IMR-90 (cell line): ENCODE measurements at regions not wholly inside any gene's neighbourhood (a gene's known extent, or its start where the extent isn't known, plus 50 kb on each side); places are given as distances from the start of the nearest gene placed in this dataset.

ENCODE experiments used
- ATAC-seq: fragments of 200-7000 bp; cut with Tn5 transposase; 2 replicates; pipeline ENCODE4 v1.9.1; 2020; ENCODE audit warnings: low read depth, mild to moderate bottlenecking, moderate library complexity
- BruUV-seq: library from RNA; stranded (reverse); fragments of 400-500 nt; replicated peaks from 2 replicates; lab custom pipeline; 2021; lab: Mats Ljungman, UMichigan
- CTCF ChIA-PET: fragments of 300-600 bp; formaldehyde crosslinking; extraction: SDS; loops from one replicate; lab custom pipeline; 2021; ENCODE audit warnings: antibody characterized with exemption; lab: Yijun Ruan, JAX
- POLR2A ChIA-PET: fragments of 300-600 bp; sonication (Branson Sonifier 250); formaldehyde crosslinking; loops from one replicate; lab custom pipeline; 2022; ENCODE audit warnings: antibody characterized with exemption; ENCODE audit not compliant: unreplicated experiment; lab: Charles Lee
- DNase-seq: peaks from one replicate; pipeline ENCODE4 v3.0.0; 2013
- H2AFZ ChIP-seq: replicated peaks from 2 replicates; pipeline ENCODE3; 2013; ENCODE audit warnings: low read length, mild to moderate bottlenecking; ENCODE audit not compliant: poor library complexity
- H2AK5ac ChIP-seq: 2 replicates; pipeline ENCODE4 v1.6.1; 2013; ENCODE audit warnings: low read depth, low read length, inconsistent platforms
- H2AK9ac ChIP-seq: replicated peaks from 2 replicates; pipeline ENCODE3; 2013; ENCODE audit warnings: mild to moderate bottlenecking, low read depth, low read length, moderate library complexity; ENCODE audit not compliant: poor library complexity
- H2BK120ac ChIP-seq: 2 replicates; pipeline ENCODE4 v1.6.1; 2013; ENCODE audit warnings: low read depth, low read length, inconsistent platforms
- H2BK15ac ChIP-seq: 3 replicates; pipeline ENCODE4 v1.6.1; 2013; ENCODE audit warnings: low read depth, low read length, inconsistent platforms
- H2BK20ac ChIP-seq: 2 replicates; pipeline ENCODE4 v1.6.1; 2013; ENCODE audit warnings: low read depth, mild to moderate bottlenecking, inconsistent platforms, low read length, moderate library complexity
- H2BK5ac ChIP-seq: 2 replicates; pipeline ENCODE4 v1.6.1; 2013; ENCODE audit warnings: mild to moderate bottlenecking, low read depth, low read length, inconsistent platforms; ENCODE audit not compliant: poor library complexity, severe bottlenecking
- H3K14ac ChIP-seq: replicated peaks from 2 replicates; pipeline ENCODE4 v1.6.1; 2013; ENCODE audit warnings: low read depth, low read length, inconsistent platforms
- H3K18ac ChIP-seq: 2 replicates; pipeline ENCODE4 v1.6.1; 2013; ENCODE audit warnings: low read depth, low read length, control low read depth
- H3K23ac ChIP-seq: 2 replicates; pipeline ENCODE4 v1.6.1; 2013; ENCODE audit warnings: low read depth, low read length, inconsistent platforms
- H3K27ac ChIP-seq: 2 replicates; pipeline ENCODE4 v1.5.1; 2013; ENCODE audit warnings: mild to moderate bottlenecking, control low read depth, low read length; ENCODE audit not compliant: insufficient read depth
- H3K27me3 ChIP-seq: 2 replicates; pipeline ENCODE4 v1.6.1; 2013; ENCODE audit warnings: low read length; ENCODE audit not compliant: control insufficient read depth, insufficient read depth
- H3K36me3 ChIP-seq: 2 replicates; pipeline ENCODE4 v1.6.1; 2013; ENCODE audit warnings: low read length, mixed read lengths; ENCODE audit not compliant: control insufficient read depth, insufficient read depth
- H3K4ac ChIP-seq: 2 replicates; pipeline ENCODE4 v1.6.1; 2013; ENCODE audit warnings: low read depth, low read length, inconsistent platforms
- H3K4me1 ChIP-seq: 2 replicates; pipeline ENCODE4 v1.6.1; 2013; ENCODE audit warnings: low read length, mixed read lengths; ENCODE audit not compliant: control insufficient read depth, insufficient read depth
- H3K4me2 ChIP-seq: 2 replicates; pipeline ENCODE4 v1.6.1; 2013; ENCODE audit warnings: low read depth, mild to moderate bottlenecking, control low read depth, low read length, moderate library complexity
- H3K4me3 ChIP-seq: 2 replicates; pipeline ENCODE4 v1.5.1; 2013; ENCODE audit warnings: low read depth, mild to moderate bottlenecking, control low read depth, low read length, moderate library complexity; ENCODE audit not compliant: insufficient read depth
- H3K56ac ChIP-seq: 2 replicates; pipeline ENCODE4 v1.6.1; 2013; ENCODE audit warnings: low read length, inconsistent platforms; ENCODE audit not compliant: insufficient read depth; ENCODE audit errors: extremely low read depth
- H3K79me1 ChIP-seq, 2 experiments: 2 replicates each; pipeline ENCODE4 v1.6.1; 2013; ENCODE audit warnings: low read length in 2 of 2, inconsistent platforms in 1 of 2, low read depth in 1 of 2
- H3K9ac ChIP-seq: 2 replicates; pipeline ENCODE4 v1.6.1; 2013; ENCODE audit warnings: low read depth, low read length, control low read depth
- H3K9me1 ChIP-seq: 2 replicates; pipeline ENCODE4 v1.6.1; 2013; ENCODE audit warnings: low read length, inconsistent platforms; ENCODE audit not compliant: insufficient read depth
- H3K9me3 ChIP-seq: 2 replicates; pipeline ENCODE4 v1.6.1; 2013; ENCODE audit warnings: low read length; ENCODE audit not compliant: control insufficient read depth, insufficient read depth
- H4K20me1 ChIP-seq: 2 replicates; pipeline ENCODE4 v1.6.1; 2013; ENCODE audit warnings: low read length, inconsistent platforms; ENCODE audit not compliant: insufficient read depth
- H4K5ac ChIP-seq: 2 replicates; pipeline ENCODE4 v1.6.1; 2013; ENCODE audit warnings: mild to moderate bottlenecking, low read depth, low read length, control low read depth
- H4K8ac ChIP-seq, 2 experiments: 2 replicates each; pipeline ENCODE4 v1.6.1; 2013; ENCODE audit warnings: low read depth in 2 of 2, low read length in 2 of 2, control low read depth in 1 of 2, inconsistent platforms in 1 of 2
- H4K91ac ChIP-seq: 2 replicates; pipeline ENCODE4 v1.6.1; 2013; ENCODE audit warnings: low read depth, low read length, inconsistent platforms; ENCODE audit not compliant: insufficient read depth
- BHLHE40 ChIP-seq: fragments of 150-350 bp; IDR thresholded peaks from 2 replicates; pipeline ENCODE4 v1.6.1; 2016; ENCODE audit warnings: mild to moderate bottlenecking, low read depth, low read length
- CEBPB ChIP-seq: IDR thresholded peaks from 2 replicates; pipeline ENCODE4 v1.6.1; 2012; ENCODE audit warnings: low read depth, low read length, improper control_type of control experiment
- CTCF ChIP-seq: conservative IDR thresholded peaks from 2 replicates; pipeline ENCODE4 v1.5.1; 2012; ENCODE audit warnings: mild to moderate bottlenecking, low read depth, low read length, improper control_type of control experiment
- ELK1 ChIP-seq: fragments of 150-350 bp; IDR thresholded peaks from 2 replicates; pipeline ENCODE4 v1.6.1; 2016; ENCODE audit warnings: low read depth, mild to moderate bottlenecking, low read length, moderate library complexity, borderline replicate concordance
- MAFK ChIP-seq: IDR thresholded peaks from 2 replicates; pipeline ENCODE4 v1.6.1; 2012; ENCODE audit warnings: low read depth, low read length, improper control_type of control experiment
- MAZ ChIP-seq: IDR thresholded peaks from 2 replicates; pipeline ENCODE4 v1.6.1; 2012; ENCODE audit warnings: low read depth, mild to moderate bottlenecking, low read length, improper control_type of control experiment, moderate library complexity, borderline replicate concordance
- MXI1 ChIP-seq: IDR thresholded peaks from 2 replicates; pipeline ENCODE4 v1.6.1; 2012; ENCODE audit warnings: low read depth, mild to moderate bottlenecking, low read length, moderate library complexity, borderline replicate concordance
- NFE2L2 ChIP-seq: fragments of 150-350 bp; IDR thresholded peaks from 2 replicates; pipeline ENCODE4 v1.6.1; 2016; ENCODE audit warnings: low read depth, mild to moderate bottlenecking, low read length
- POLR2A ChIP-seq: IDR thresholded peaks from 2 replicates; pipeline ENCODE4 v1.6.1; 2012; ENCODE audit warnings: mild to moderate bottlenecking, low read depth, low read length
- RAD21 ChIP-seq: IDR thresholded peaks from 2 replicates; pipeline ENCODE4 v1.6.1; 2012; ENCODE audit warnings: low read length, improper control_type of control experiment
- RCOR1 ChIP-seq: IDR thresholded peaks from 2 replicates; pipeline ENCODE4 v1.6.1; 2012; ENCODE audit warnings: mild to moderate bottlenecking, low read length, improper control_type of control experiment; ENCODE audit not compliant: insufficient replicate concordance
- RFX5 ChIP-seq: IDR thresholded peaks from 2 replicates; pipeline ENCODE4 v1.8.0; 2012; ENCODE audit warnings: low read depth, mild to moderate bottlenecking, low read length, moderate library complexity
- SMC3 ChIP-seq: fragments of 150-350 bp; IDR thresholded peaks from 2 replicates; pipeline ENCODE4 v1.6.1; 2016; ENCODE audit warnings: low read depth, mild to moderate bottlenecking, antibody characterized with exemption, low read length, moderate library complexity
- WGBS, 2 experiments: methylation state at CpG; one replicate each; pipeline versions ENCODE4 v1.1.5 to v1.1.7; 2013; ENCODE audit warnings: missing lambda C conversion rate in 2 of 2; ENCODE audit not compliant: insufficient read length in 1 of 2; ENCODE audit errors: extremely low coverage in 2 of 2; 5-methylcytosine and 5-hydroxymethylcytosine counted together
- dilution Hi-C: fragments of 300-500 bp; cut with HindIII; formaldehyde crosslinking; loops from one replicate; pipeline ENCODE4 v1.14.3; 2018; ENCODE audit warnings: low sequenced_read_pairs; ENCODE audit not compliant: unreplicated experiment
- in situ Hi-C: fragments of 300-500 bp; cut with MboI; formaldehyde crosslinking; loops from 3 replicates; pipeline ENCODE4 v1.14.3; 2019; ENCODE audit warnings: low sequenced_read_pairs, inconsistent platforms, mixed read lengths
- intact Hi-C: fragments of 100-400 bp; cut with micrococcal nuclease; formaldehyde crosslinking; loops from 2 replicates; pipeline ENCODE4 v1.10.0; 2022

DNA sequence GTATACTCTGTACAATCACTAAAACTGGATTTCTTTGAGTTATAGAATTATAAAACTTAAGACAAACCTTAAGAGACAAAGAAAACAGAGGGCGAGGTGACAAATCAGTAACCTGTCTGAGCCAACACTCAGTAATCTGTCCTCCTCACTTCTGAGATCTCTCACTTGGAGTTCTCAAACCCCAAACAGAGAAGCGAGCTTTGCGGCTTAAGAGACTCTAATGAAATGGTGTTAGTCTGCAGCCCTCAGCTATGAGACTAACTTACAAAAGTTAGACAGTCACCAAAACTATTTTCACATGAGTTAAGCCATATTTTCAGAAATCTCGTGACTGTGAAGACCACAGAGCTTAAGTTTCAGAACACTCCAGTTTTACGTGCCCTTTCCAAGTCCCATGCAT lies 140.6 kb downstream of the TMX3 start:
- no peak overlapping the region for H3K4me3 ChIP-seq
- H3K4ac ChIP-seq: no peak overlapping the region
- H3K9me1 ChIP-seq: 0 out of 2 replicates have a peak, but pooled peaks cover 1% of the 10 kb centered on the region
- intact Hi-C loops (no loop called here), in situ Hi-C loops (no loop called here), dilution Hi-C loops (no loop called here)
- H4K20me1 ChIP-seq: no peaks in the 10 kb centered on the region
- no peak overlapping the region for H2AFZ ChIP-seq
- ChIA-PET POLR2A (interaction anchor here (0.6 kb wide), 1 partner anchor 1217 kb away, joined by 3 read pairs; no protein-coding TSS in a partner anchor), CTCF (no interaction called here)
- no peak overlapping the region for H2AK5ac ChIP-seq
- H3K4me2 ChIP-seq: no peak overlapping the region
- ATAC-seq (no peak), DNase-seq (no peak)
- H3K36me3 ChIP-seq: no peaks in the 10 kb centered on the region
- no peak overlapping the region for H2BK120ac ChIP-seq
- H3K27ac ChIP-seq: no peak overlapping the region
- no CpG with 5 or more reads among the region's 5 CpGs for WGBS, 2 experiments
- BruUV-seq: no TSS peak
- TF ChIP-seq MXI1 (no peak), MAFK (no peak), RAD21 (no peak), NFE2L2 (no peak), RCOR1 (no peak), CEBPB (no peak), BHLHE40 (no peak), MAZ (no peak), SMC3 (no peak), RFX5 (no peak), ELK1 (no peak), CTCF (no peak), POLR2A (no peak)
- H2BK20ac ChIP-seq: no peak overlapping the region
- no peak overlapping the region for H2BK5ac ChIP-seq
- H3K23ac ChIP-seq: no peak overlapping the region
- H4K5ac ChIP-seq: no peak overlapping the region
- no peaks in the 10 kb centered on the region for H3K4me1 ChIP-seq
- H3K14ac ChIP-seq: no peak overlapping the region
- H3K27me3 ChIP-seq: no peaks in the 10 kb centered on the region
- H4K91ac ChIP-seq: no peak overlapping the region
- no peak overlapping the region for H3K9ac ChIP-seq
- H3K18ac ChIP-seq: no peak overlapping the region
- H2AK9ac ChIP-seq: no peak overlapping the region
- H2BK15ac ChIP-seq: no peak overlapping the region
- H3K79me1 ChIP-seq: no peaks in the 10 kb centered on the region
- H4K8ac ChIP-seq: no peak overlapping the region
- H3K9me3 ChIP-seq: no peaks in the 10 kb centered on the region
- no peak overlapping the region for H3K56ac ChIP-seq
